Vagina (tissue), 2 donors: ENCODE measurements at regions not wholly inside any gene's neighbourhood (a gene's known extent, or its start where the extent isn't known, plus 50 kb on each side); places are given as distances from the start of the nearest gene placed in this dataset.
"Not testable (repeated sequence)": the region's sequence is repeated elsewhere in the genome, so short reads cannot be mapped to it uniquely, and the experiment has no call there.

ENCODE experiments used
- POLR2A ChIP-seq, 2 donors: fragments of 450-650 bp; IDR thresholded peaks; one replicate each; pipeline ENCODE4 v1.6.1; 2017; ENCODE audit warnings: antibody characterized with exemption in 2 of 2, mild to moderate bottlenecking in 2 of 2, moderate library complexity in 2 of 2
- TF ChIP-seq, protein P1 (sequence below), 3 experiments: fragments of 450-650 bp in 2 of 3; fragments of 200-600 bp in 1 of 3; sonication (generic) in 1 of 3; IDR thresholded peaks; one replicate each; pipeline ENCODE4 v1.5.1; 2017 to 2019; ENCODE audit warnings: antibody characterized with exemption in 3 of 3, mild to moderate bottlenecking in 2 of 3, moderate library complexity in 2 of 3

DNA sequence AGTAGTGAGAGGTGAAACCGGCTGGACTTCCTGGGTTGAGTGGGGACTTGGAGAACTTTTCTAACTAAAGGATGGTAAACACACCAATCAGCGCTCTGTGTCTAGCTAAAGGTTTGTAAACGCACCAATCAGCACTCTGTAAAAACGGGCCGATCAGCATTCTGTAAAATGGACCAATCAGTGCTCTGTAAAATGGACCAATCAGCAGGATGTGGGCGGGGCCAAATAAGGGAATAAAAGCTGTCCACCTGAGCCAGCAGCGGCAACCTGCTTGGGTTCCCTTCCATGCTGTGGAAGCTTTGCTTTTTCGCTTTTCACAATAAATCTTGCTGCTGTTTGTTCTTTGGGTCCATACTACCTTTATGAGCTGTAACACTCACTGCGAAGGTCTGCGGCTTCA, 621.2 kb downstream of the JRKL start:
- TF ChIP-seq, protein P1, sequence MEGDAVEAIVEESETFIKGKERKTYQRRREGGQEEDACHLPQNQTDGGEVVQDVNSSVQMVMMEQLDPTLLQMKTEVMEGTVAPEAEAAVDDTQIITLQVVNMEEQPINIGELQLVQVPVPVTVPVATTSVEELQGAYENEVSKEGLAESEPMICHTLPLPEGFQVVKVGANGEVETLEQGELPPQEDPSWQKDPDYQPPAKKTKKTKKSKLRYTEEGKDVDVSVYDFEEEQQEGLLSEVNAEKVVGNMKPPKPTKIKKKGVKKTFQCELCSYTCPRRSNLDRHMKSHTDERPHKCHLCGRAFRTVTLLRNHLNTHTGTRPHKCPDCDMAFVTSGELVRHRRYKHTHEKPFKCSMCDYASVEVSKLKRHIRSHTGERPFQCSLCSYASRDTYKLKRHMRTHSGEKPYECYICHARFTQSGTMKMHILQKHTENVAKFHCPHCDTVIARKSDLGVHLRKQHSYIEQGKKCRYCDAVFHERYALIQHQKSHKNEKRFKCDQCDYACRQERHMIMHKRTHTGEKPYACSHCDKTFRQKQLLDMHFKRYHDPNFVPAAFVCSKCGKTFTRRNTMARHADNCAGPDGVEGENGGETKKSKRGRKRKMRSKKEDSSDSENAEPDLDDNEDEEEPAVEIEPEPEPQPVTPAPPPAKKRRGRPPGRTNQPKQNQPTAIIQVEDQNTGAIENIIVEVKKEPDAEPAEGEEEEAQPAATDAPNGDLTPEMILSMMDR (IDR thresholded peaks at IDR 0.05) = not testable (repeated sequence)
- TF ChIP-seq POLR2A (IDR thresholded peaks at IDR 0.05) = not testable (repeated sequence)
